ENCODE measurements at regions not wholly inside any gene's neighbourhood (a gene's known extent, or its start where the extent isn't known, plus 50 kb on each side); places are given as distances from the start of the nearest gene placed in this dataset.

DNA sequence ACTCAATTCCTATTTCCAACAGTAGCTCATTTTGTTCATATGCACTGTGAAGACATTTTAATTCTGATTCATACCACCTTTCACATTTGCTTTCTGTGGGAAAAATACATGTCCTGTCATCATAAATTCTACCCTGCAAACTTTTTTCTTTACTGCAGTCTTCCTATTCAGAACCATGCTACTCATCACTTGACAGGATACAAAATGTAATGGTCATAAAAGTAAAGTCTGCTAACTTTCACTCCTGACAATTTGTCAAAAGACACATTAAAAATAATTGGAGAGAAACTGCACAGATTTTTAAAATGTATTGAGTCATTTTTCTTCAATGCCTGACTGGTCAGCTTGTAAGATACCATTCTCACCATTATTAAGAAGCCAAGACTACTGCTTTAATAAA, 1817.1 kb downstream of the BRINP3 start:
- TF ChIP-seq, protein P1, sequence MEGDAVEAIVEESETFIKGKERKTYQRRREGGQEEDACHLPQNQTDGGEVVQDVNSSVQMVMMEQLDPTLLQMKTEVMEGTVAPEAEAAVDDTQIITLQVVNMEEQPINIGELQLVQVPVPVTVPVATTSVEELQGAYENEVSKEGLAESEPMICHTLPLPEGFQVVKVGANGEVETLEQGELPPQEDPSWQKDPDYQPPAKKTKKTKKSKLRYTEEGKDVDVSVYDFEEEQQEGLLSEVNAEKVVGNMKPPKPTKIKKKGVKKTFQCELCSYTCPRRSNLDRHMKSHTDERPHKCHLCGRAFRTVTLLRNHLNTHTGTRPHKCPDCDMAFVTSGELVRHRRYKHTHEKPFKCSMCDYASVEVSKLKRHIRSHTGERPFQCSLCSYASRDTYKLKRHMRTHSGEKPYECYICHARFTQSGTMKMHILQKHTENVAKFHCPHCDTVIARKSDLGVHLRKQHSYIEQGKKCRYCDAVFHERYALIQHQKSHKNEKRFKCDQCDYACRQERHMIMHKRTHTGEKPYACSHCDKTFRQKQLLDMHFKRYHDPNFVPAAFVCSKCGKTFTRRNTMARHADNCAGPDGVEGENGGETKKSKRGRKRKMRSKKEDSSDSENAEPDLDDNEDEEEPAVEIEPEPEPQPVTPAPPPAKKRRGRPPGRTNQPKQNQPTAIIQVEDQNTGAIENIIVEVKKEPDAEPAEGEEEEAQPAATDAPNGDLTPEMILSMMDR (IDR thresholded peaks at IDR 0.05; ENCODE audit: insufficient read depth, missing control alignments): no peak
- FAIRE-seq: no peak
- DNase-seq (ENCODE audit: insufficient read length, low spot score): no peak

DNA sequence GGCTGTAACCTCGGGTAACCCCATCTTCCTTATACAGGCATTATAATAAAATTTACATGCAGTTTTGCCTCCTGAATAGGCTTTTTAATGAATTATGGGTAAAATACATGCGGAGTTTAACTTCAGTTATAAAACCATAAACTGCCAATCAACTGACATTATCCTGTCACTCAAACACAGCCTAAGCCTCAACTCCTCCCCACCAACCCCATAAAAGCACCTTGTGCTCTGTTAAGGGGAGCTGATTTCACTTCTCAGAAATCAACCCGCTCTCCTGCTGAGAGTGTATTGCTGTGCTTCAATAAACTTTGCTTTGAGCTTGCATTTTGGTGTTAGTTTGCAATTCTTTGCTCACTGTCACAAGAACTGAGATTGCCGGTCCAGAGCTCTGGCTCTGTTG, 1812.2 kb downstream of the BRINP3 start:
- DNase-seq (ENCODE audit: insufficient read length, low spot score): no peak
- TF ChIP-seq, protein P1 (IDR thresholded peaks at IDR 0.05; ENCODE audit: insufficient read depth, missing control alignments): no peak
- FAIRE-seq: no peak

DNA sequence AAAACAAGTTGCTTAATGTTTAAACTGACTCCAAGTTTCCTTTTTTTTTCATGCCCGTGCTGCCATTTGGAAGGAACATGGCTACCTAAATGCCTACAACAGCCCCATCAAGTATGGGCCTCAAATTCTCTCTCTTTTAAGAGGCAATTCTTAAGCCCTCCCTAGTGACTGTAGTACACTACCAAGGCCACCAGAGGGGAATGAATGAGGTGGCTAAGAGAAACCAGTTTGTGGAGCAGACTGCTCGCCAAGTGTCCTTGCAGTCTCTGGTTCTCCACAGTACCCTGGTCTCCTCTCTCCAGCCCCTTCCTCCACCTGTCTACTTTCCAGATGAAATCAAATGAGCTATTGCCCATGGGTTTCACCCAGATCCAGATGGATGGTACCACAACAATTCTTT, 1809.6 kb downstream of the BRINP3 start:
- FAIRE-seq (no peak), DNase-seq (ENCODE audit: insufficient read length, low spot score) (no peak)
- TF ChIP-seq, protein P1 (IDR thresholded peaks at IDR 0.05; ENCODE audit: insufficient read depth, missing control alignments): no peak

DNA sequence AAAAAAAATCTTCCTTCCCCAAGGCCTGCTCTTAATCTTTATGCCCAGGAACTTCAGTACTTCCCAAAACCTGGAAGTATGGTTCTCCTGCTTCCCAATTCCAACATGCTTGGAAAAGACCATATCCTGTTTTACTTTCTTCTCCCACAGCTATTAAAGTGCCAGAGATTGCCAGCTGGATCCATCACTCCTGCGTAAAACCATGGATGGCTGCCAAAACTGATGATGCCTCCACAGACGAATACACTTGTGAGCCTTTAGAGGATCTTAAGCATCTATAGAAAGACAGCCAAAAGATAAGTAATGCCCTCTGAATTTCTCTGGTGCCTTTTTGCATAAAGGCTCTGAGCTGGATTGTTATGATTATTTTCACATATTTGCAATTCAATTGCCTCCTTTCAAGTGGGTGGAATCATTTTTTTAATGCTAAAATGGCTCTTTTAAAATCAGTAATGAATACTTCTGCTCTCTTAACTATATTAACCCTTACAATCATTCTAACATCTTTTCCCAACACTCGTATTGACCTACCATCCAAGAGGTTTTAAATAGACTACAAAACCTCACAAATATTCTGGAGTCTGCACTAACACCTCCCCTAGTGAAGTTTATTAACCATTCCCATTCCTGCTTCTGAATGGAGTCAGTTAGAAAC, 1807.8 kb downstream of the BRINP3 start:
- DNase-seq (ENCODE audit: insufficient read length, low spot score) (no peak), FAIRE-seq (no peak)
- TF ChIP-seq, protein P1 (IDR thresholded peaks at IDR 0.05; ENCODE audit: insufficient read depth, missing control alignments): no peak

DNA sequence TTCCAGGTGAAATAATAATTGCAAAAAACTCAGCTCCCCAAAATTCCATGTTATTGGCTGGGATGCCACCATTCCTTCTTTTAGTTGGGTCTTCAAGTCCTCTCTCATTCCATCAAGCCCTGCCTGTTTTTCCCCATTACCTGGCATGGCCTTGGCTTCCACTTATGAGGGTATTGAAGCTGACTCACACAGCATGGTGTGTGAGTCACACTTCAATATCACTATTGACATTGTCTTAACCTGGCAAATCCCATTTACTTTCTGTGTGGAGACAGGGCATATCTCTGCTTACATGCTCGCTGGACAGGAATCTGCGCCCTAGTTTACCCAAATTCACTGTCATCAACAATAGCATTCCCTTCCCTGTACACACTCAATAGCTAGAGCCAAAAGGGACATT, 1806.8 kb downstream of the BRINP3 start:
- DNase-seq (ENCODE audit: insufficient read length, low spot score) (no peak), FAIRE-seq (no peak)
- TF ChIP-seq, protein P1 (IDR thresholded peaks at IDR 0.05; ENCODE audit: insufficient read depth, missing control alignments): no peak

DNA sequence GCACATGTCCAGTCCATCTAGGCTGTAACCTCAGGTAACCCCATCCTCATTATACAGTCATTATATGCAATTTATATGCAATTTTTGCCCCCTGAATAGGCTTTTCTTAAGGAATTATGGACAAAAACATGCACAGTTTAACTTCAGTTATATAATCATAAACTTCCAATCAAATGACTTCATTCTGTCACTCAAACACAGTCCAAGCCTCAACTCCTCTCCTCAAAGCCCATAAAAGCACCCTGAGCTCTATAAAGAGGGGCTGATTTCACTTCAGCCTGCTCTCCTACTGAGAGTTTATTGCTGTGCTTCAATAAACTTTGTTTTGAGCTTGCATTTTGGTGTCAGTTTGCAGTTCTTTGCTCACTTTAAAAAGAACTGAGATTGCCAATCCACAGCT, 1805.5 kb downstream of the BRINP3 start:
- FAIRE-seq (no peak), DNase-seq (ENCODE audit: insufficient read length, low spot score) (no peak)
- TF ChIP-seq, protein P1 (IDR thresholded peaks at IDR 0.05; ENCODE audit: insufficient read depth, missing control alignments): no peak

DNA sequence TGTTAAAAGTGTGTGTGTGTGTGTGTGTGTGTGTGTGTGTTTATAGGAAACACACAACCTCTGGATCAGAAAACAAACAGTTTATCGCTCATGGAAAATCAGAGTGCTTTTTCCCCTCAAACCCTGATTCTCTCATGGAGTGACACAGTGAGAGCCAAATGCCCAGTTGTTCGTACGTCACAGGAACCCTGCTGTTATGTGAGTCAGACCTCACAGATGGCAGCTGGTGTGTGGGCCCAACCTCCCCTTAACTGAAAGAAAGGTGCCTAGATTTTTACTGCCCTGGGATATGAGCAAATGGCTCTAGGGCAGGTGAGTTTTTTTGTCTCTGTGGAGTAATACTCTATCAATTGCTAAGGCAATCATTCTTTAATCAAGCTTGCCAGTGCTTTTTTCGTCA, 1788.1 kb downstream of the BRINP3 start:
- TF ChIP-seq, protein P1 (IDR thresholded peaks at IDR 0.05; ENCODE audit: insufficient read depth, missing control alignments): no peak
- DNase-seq (ENCODE audit: insufficient read length, low spot score) (no peak), FAIRE-seq (no peak)

Measured in D721Med (cell line).